GM12873 (cell line): ENCODE measurements at regions not wholly inside any gene's neighbourhood (a gene's known extent, or its start where the extent isn't known, plus 50 kb on each side); places are given as distances from the start of the nearest gene placed in this dataset.

Experiments used
- CTCF ChIP-seq: IDR thresholded peaks from 2 replicates; pipeline ENCODE4 v1.5.1; 2012; ENCODE audit warnings: low read depth, mild to moderate bottlenecking, moderate library complexity, low read length, control low read depth; ENCODE audit not compliant: insufficient read depth; ENCODE audit errors: missing control alignments

GRCh38 chr20:60587986-60588385 is 629.8 kb downstream of the CDH26 start:
- no peak for TF ChIP-seq CTCF

DNA sequence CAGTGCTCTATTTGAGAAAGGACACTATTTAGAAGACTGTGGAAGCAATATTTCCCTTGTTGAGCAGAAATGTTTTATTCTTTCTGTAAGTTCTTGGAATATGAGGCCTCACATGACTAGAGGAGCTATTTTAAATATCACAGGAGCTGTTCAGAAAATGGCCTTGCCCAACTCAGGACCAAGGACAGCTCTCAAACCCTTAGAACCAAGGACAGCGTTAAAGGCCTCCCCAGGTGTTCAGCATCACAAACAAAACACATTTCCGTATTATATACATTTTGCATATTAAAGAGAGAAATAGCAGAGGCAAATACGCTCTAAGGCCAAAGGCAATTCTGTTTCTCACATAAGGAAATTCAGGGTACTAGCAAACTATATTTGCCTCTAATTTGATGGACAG is 631.4 kb downstream of the CDH26 start:
- no peak for TF ChIP-seq CTCF

DNA sequence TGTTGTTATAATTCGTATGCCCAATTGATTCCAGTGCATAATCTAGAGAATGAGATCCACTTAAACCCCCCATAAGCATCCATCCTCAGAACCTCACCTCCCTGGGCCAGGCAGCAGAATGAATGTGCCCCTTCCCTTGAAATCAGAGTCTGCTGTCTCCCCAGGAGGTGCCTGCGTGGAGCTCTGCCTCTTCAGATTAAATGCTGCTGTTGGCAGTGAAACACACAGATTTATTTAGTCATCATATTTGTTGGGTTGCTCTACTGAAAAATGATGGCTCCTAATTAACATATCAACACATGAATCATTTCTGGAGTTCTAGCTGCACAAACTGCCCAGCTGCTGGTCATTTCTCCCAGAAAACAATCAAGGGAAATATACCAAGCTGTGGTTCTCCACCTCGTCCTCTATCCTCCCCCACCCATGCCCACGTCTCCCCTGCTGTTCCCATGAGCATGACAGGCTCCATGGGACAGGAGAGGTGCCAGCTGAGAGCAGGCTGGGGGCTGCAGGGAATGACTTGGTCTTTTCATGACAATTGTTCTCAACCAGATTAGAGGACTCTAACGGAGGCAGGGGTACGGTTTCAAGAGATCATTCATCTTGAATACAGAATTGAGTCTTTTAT is 633.1 kb downstream of the CDH26 start:
- TF ChIP-seq CTCF = no peak

DNA sequence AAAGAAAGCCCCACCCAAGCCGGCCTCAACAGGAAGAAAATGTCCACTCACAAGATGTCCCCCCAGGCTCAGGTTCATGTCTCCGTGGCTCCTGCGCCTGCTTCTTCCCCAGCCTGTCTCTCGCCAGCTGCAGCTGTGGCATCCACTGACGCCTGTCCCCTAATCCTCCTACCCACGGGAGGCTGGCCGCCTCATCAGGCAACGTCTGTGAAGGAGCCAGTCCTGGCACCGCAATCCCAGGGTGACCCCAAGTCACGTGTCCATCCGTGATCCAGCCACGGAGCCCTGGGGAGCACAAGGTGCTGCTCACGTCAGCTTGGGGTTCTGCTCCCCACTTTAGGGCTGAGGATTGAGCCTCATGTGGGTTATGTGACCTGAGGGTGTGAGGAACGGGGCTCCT is 640.3 kb downstream of the CDH26 start:
- TF ChIP-seq CTCF = no peak

DNA sequence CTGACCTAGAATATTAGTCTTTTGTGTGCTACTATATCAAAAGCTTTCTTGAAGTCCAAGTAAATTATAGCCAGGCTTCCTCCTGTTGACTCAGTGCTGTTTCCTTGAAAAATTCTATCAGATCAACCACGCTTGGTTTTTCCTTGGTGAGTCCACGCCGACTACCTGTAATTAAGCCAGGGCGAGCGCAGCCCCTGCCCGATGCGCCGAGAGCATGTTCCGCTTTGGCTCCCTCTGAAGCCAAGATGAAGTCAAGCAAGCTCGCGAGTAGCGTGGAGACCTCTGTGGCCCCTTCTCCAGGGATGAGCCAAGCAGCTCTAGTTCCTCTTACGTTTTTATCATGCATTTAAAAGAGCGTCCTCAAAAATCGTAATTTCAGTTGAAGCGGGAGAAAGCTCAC is 641.2 kb downstream of the CDH26 start:
- TF ChIP-seq CTCF = no peak

- TF ChIP-seq CTCF = no peak
Measured at GRCh38 chr20:60600036-60600435, 641.8 kb downstream of the CDH26 start.

- TF ChIP-seq CTCF = no peak
Measured at GRCh38 chr20:60624066-60624465, 628.0 kb upstream of the CDH4 start.
